HCT116 (cell line): ENCODE measurements at regions not wholly inside any gene's neighbourhood (a gene's known extent, or its start where the extent isn't known, plus 50 kb on each side); places are given as distances from the start of the nearest gene placed in this dataset.

Source experiments
- ATAC-seq: fragments of 200-7000 bp; cut with Tn5 transposase; 2 replicates; pipeline ENCODE4 v1.9.1; 2020; ENCODE audit warnings: mild to moderate bottlenecking, moderate library complexity
- BruUV-seq: library from RNA; stranded (reverse); fragments of 400-500 nt; replicated peaks from 2 replicates; lab custom pipeline; 2021; lab: Mats Ljungman, UMichigan
- CTCF ChIA-PET: fragments of 300-600 bp; sonication (Branson Sonifier 250); formaldehyde crosslinking; loops from one replicate; lab custom pipeline; 2021; ENCODE audit warnings: antibody characterized with exemption; lab: Charles Lee
- POLR2A ChIA-PET: fragments of 300-600, 350-600 bp; sonication (Branson Sonifier 250); formaldehyde crosslinking; loops from one replicate; lab custom pipeline; 2021; ENCODE audit warnings: antibody characterized with exemption; lab: Charles Lee
- RAD21 ChIA-PET, 2 experiments: fragments of 300-600 bp; sonication (Branson Sonifier 250); formaldehyde crosslinking; loops; one replicate each; lab custom pipeline; 2023; ENCODE audit warnings: low total read pairs in 2 of 2; ENCODE audit not compliant: uncharacterized antibody in 2 of 2, unreplicated experiment in 2 of 2, low non-redundant PET in 1 of 2; lab: Charles Lee
- DNase-seq: peaks from one replicate; pipeline ENCODE4 v3.0.0-alpha.2; 2010; ENCODE audit warnings: low read depth, low spot score
- H2AFZ ChIP-seq: fragments of 200-600 bp; shearing (Covaris generic), sonication (generic); 2 replicates; pipeline ENCODE4 v1.6.1; 2017; ENCODE audit warnings: low read depth, mixed run types, mixed read lengths, antibody characterized with exemption, low read length; ENCODE audit not compliant: poor library complexity, severe bottlenecking
- H3K27ac ChIP-seq: 2 replicates; pipeline ENCODE4 v1.5.1; 2012; ENCODE audit warnings: low read depth, low read length
- H3K27me3 ChIP-seq: fragments of 200-600 bp; sonication (generic); 2 replicates; pipeline ENCODE4 v1.6.1; 2016; ENCODE audit warnings: mixed run types, low read length, mixed read lengths; ENCODE audit not compliant: insufficient read depth
- H3K36me3 ChIP-seq, 2 experiments: fragments of 200-500 bp in 1 of 2; fragments of 200-600 bp in 1 of 2; sonication (Bioruptor generic) in 1 of 2; sonication (generic) in 1 of 2; 2 replicates each; pipeline versions ENCODE4 v1.5.1 to v1.6.1; 2014 to 2016; ENCODE audit warnings: low read length in 2 of 2, inconsistent platforms in 1 of 2, mixed read lengths in 1 of 2, mixed run types in 1 of 2; ENCODE audit not compliant: insufficient read depth in 2 of 2, control insufficient read depth in 1 of 2
- H3K4me1 ChIP-seq, 2 experiments: fragments of 200-600 bp in 1 of 2; sonication (generic) in 1 of 2; 2 replicates each; pipeline versions ENCODE4 v1.5.1 to v1.6.1; 2012 to 2017; ENCODE audit warnings: low read length in 2 of 2, inconsistent platforms in 1 of 2, mild to moderate bottlenecking in 1 of 2, mixed read lengths in 1 of 2, mixed run types in 1 of 2, moderate library complexity in 1 of 2; ENCODE audit not compliant: insufficient read depth in 2 of 2, control insufficient read depth in 1 of 2
- H3K4me2 ChIP-seq: fragments of 200-600 bp; sonication (generic); 2 replicates; pipeline ENCODE4 v1.6.1; 2017; ENCODE audit warnings: mixed run types, low read length, mixed read lengths
- H3K4me3 ChIP-seq, 2 experiments: fragments of 200-600 bp in 1 of 2; sonication (generic) in 1 of 2; replicated peaks in 1 of 2; 2 replicates each; pipeline ENCODE4 v1.5.1; 2011 to 2016; ENCODE audit warnings: low read length in 2 of 2, control low read depth in 1 of 2, low read depth in 1 of 2, mild to moderate bottlenecking in 1 of 2, mixed read lengths in 1 of 2, mixed run types in 1 of 2
- H3K79me2 ChIP-seq: fragments of 200-600 bp; sonication (generic); 2 replicates; pipeline ENCODE4 v1.6.1; 2017; ENCODE audit warnings: mild to moderate bottlenecking, mixed run types, low read length, moderate library complexity, mixed read lengths; ENCODE audit not compliant: insufficient read depth
- H3K9ac ChIP-seq: fragments of 200-600 bp; sonication (generic); 2 replicates; pipeline ENCODE4 v1.6.1; 2016; ENCODE audit warnings: low read length, mixed read lengths
- H3K9me2 ChIP-seq: fragments of 200-600 bp; sonication (generic), shearing (Covaris generic); 2 replicates; pipeline ENCODE4 v1.6.1; 2017; ENCODE audit warnings: mixed run types, mild to moderate bottlenecking, moderate library complexity; ENCODE audit not compliant: insufficient read depth
- H3K9me3 ChIP-seq, 2 experiments: fragments of 200-500 bp in 1 of 2; fragments of 200-600 bp in 1 of 2; sonication (Bioruptor generic) in 1 of 2; sonication (generic) in 1 of 2; 2 replicates each; pipeline ENCODE4 v1.6.1; 2014 to 2017; ENCODE audit warnings: low read length in 2 of 2, mixed read lengths in 2 of 2, inconsistent platforms in 1 of 2, low read depth in 1 of 2, mild to moderate bottlenecking in 1 of 2, mixed run types in 1 of 2, moderate library complexity in 1 of 2; ENCODE audit not compliant: control insufficient read depth in 1 of 2, insufficient read depth in 1 of 2
- H4K20me1 ChIP-seq: fragments of 200-600 bp; sonication (generic), shearing (Covaris generic); 2 replicates; pipeline ENCODE4 v1.6.1; 2017; ENCODE audit warnings: mixed run types, mild to moderate bottlenecking, moderate library complexity; ENCODE audit not compliant: insufficient read depth
- ATF3 ChIP-seq: IDR thresholded peaks from 2 replicates; pipeline ENCODE4 v1.6.1; 2012
- CEBPB ChIP-seq: IDR thresholded peaks from 2 replicates; pipeline ENCODE4 v1.6.1; 2012; ENCODE audit warnings: low read depth
- CTCF ChIP-seq, 3 experiments: fragments of 200-600 bp in 1 of 3; sonication (generic) in 1 of 3; IDR thresholded peaks in 2 of 3; conservative IDR thresholded peaks in 1 of 3; 2 replicates each; pipeline ENCODE4 v1.5.1; 2012 to 2017; ENCODE audit warnings: low read depth in 2 of 3, low read length in 2 of 3, antibody characterized with exemption in 1 of 3, borderline replicate concordance in 1 of 3, control low read depth in 1 of 3, mild to moderate bottlenecking in 1 of 3, mixed read lengths in 1 of 3, mixed run types in 1 of 3, moderate library complexity in 1 of 3; ENCODE audit not compliant: insufficient read depth in 1 of 3
- EGR1 ChIP-seq: IDR thresholded peaks from 2 replicates; pipeline ENCODE4 v1.6.1; 2012; ENCODE audit warnings: low read depth
- ELF1 ChIP-seq: IDR thresholded peaks from 2 replicates; pipeline ENCODE4 v1.6.1; 2012; ENCODE audit warnings: low read depth, borderline replicate concordance
- FOSL1 ChIP-seq: IDR thresholded peaks from 2 replicates; pipeline ENCODE4 v1.6.1; 2012; ENCODE audit warnings: low read depth
- JUND ChIP-seq: IDR thresholded peaks from 2 replicates; pipeline ENCODE4 v1.6.1; 2012
- POLR2A ChIP-seq: IDR thresholded peaks from 2 replicates; pipeline ENCODE4 v1.7.0; 2011; ENCODE audit warnings: borderline replicate concordance; ENCODE audit not compliant: insufficient read depth, insufficient read length; ENCODE audit errors: extremely low read depth
- POLR2AphosphoS5 ChIP-seq: IDR thresholded peaks from 2 replicates; pipeline ENCODE4 v1.6.1; 2011; ENCODE audit warnings: mild to moderate bottlenecking, low read depth, low read length, moderate library complexity
- RAD21 ChIP-seq: IDR thresholded peaks from 2 replicates; pipeline ENCODE4 v1.6.1; 2012; ENCODE audit warnings: low read depth, mild to moderate bottlenecking
- SIN3A ChIP-seq: IDR thresholded peaks from 2 replicates; pipeline ENCODE4 v1.6.1; 2012; ENCODE audit warnings: low read depth
- SRF ChIP-seq: IDR thresholded peaks from 2 replicates; pipeline ENCODE4 v1.6.1; 2012; ENCODE audit warnings: low read depth
- TCF7L2 ChIP-seq: IDR thresholded peaks from 2 replicates; pipeline ENCODE4 v1.7.0; 2011; ENCODE audit warnings: borderline replicate concordance, inconsistent platforms; ENCODE audit not compliant: insufficient read depth, insufficient read length; ENCODE audit errors: extremely low read depth
- ZNF274 ChIP-seq: fragments of 200-500 bp; sonication (Bioruptor generic); IDR thresholded peaks from 2 replicates; pipeline ENCODE4 v1.6.1; 2014; ENCODE audit warnings: mild to moderate bottlenecking, low read depth, low read length, inconsistent platforms
- intact Hi-C: fragments of 100-400 bp; cut with micrococcal nuclease; formaldehyde crosslinking; loops from 2 replicates; pipeline ENCODE4 v1.10.0; 2022
- TF ChIP-seq, protein P1 (sequence below): IDR thresholded peaks from 2 replicates; pipeline ENCODE4 v1.6.1; 2012

- Histone ChIP-seq H3K4me2 (no peak overlapping the region), H3K36me3 (no peaks in the 10 kb centered on the region), H3K27ac (no peak overlapping the region), H3K79me2 (no peaks in the 10 kb centered on the region), H3K4me1 (no peaks in the 10 kb centered on the region), H2AFZ (no peak overlapping the region), H3K9ac (no peak overlapping the region), H3K4me3 (no peak overlapping the region), H3K27me3 (no peaks in the 10 kb centered on the region), H3K9me3 (peaks cover 0 to 6% of the 10 kb centered on the region in 2 experiments; a peak in 2 of 4 replicates), H4K20me1 (no peaks in the 10 kb centered on the region), H3K9me2 (no peaks in the 10 kb centered on the region)
- CTCF ChIA-PET: no interaction called here
- ATAC-seq: no peak
- intact Hi-C loops: no loop called here
- no peak for DNase-seq
- no peak for TF ChIP-seq EGR1
- TF ChIP-seq POLR2A: no peak
- TF ChIP-seq, protein P1, sequence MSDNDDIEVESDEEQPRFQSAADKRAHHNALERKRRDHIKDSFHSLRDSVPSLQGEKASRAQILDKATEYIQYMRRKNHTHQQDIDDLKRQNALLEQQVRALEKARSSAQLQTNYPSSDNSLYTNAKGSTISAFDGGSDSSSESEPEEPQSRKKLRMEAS: no peak
- no peak for TF ChIP-seq ELF1
- no peak for TF ChIP-seq ATF3
- TF ChIP-seq RAD21: no peak
- POLR2A ChIA-PET: no interaction called here
- RAD21 ChIA-PET: no interaction called here
- no TSS peak for BruUV-seq
Observed at GRCh38 chr7:153400735-153401593, 641.4 kb downstream of the ACTR3B start.

DNA sequence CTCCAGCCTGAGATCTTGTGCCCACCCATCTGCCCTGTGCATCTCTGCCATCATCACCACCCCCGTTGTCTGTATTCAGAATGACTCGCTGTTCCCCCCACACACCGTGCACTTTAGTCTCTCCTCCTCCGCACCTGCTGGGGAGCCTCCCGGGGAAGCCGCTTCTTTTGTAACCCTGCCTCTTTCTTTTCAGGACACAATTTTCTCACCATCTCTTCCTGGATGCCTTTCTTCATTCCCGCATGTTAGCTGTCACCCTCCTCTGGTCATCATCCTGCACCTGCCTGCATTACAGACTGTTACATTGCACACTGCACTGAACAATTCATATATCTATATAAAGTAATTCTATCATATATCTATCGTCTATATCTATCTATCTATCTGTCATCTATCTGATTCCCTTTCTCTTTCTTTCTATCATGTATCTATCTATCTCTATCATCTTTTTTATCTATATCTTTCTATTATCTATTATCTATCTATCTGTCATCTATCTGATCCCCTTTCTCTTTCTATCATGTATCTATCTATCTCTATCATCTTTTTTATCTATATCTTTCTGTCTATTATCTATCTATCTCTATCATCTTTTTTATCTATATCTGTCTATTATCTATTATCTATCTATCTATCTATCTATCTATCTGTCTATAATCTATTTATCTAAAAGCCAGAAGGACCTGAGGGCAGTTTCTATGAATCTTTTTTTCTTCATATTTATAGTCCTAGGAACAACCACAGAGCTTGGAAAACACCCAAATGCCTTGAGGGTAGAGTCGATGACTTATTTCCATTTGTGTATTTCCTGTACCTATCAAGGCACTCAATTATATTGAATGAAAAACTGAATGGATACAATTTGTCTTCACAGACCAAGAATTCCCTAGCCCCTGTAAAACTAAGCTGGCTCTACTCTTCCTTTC lies 642.5 kb downstream of the ACTR3B start:
- peaks cover 0 to 6% of the 10 kb centered on the region in 2 experiments; a peak in 2 of 4 replicates for H3K9me3 ChIP-seq
- no peaks in the 10 kb centered on the region for H3K27me3 ChIP-seq
- H3K4me3 ChIP-seq: no peak overlapping the region
- H4K20me1 ChIP-seq: no peaks in the 10 kb centered on the region
- no peaks in the 10 kb centered on the region for H3K9me2 ChIP-seq
- ChIA-PET CTCF (no interaction called here), POLR2A (no interaction called here), RAD21 (no interaction called here)
- no peak for DNase-seq
- no peaks in the 10 kb centered on the region for H3K4me1 ChIP-seq
- no peak overlapping the region for H3K4me2 ChIP-seq
- no peaks in the 10 kb centered on the region for H3K36me3 ChIP-seq
- H2AFZ ChIP-seq: no peak overlapping the region
- ATAC-seq: no peak
- intact Hi-C loops: no loop called here
- BruUV-seq: no TSS peak
- H3K27ac ChIP-seq: no peak overlapping the region
- no peak overlapping the region for H3K9ac ChIP-seq
- no peaks in the 10 kb centered on the region for H3K79me2 ChIP-seq
- TF ChIP-seq ELF1: no peak
- TF ChIP-seq SIN3A: no peak
- TF ChIP-seq, protein P1: no peak
- TF ChIP-seq ATF3: no peak
- no peak for TF ChIP-seq TCF7L2
- no peak for TF ChIP-seq JUND
- TF ChIP-seq POLR2A: no peak
- TF ChIP-seq SRF: no peak
- TF ChIP-seq POLR2AphosphoS5: no peak
- TF ChIP-seq CEBPB: no peak
- no peak for TF ChIP-seq FOSL1
- TF ChIP-seq ZNF274: no peak
- no peak for TF ChIP-seq CTCF (IDR thresholded peaks at IDR 0.05 in 2 of 3, conservative IDR thresholded peaks at IDR 0.05 in 1 of 3; ENCODE audit: borderline replicate concordance in 1 of 3, insufficient read depth in 1 of 3, low read depth in 2 of 3, low read length in 2 of 3)
